Stimulated activated CD4-positive, alpha-beta T cell treated with anti-CD3 and anti-CD28 coated beads, Interleukin-2, amount 100 ng/mL, for 24 hours (primary cell): ENCODE measurements at regions not wholly inside any gene's neighbourhood (a gene's known extent, or its start where the extent isn't known, plus 50 kb on each side); places are given as distances from the start of the nearest gene placed in this dataset.
A peak's percentile ranks its signal among the peaks of the same experiment; 100 is the strongest.

Experiments used
- DNase-seq, 2 donors: peaks; one replicate each; pipeline ENCODE4 v3.0.0-alpha.2; 2020

- peak in 1 of 2 donors; percentile 1 for DNase-seq
These were observed 165.7 kb upstream of the RTL1 start for GRCh38 chr14:101069228-101069549.

DNA sequence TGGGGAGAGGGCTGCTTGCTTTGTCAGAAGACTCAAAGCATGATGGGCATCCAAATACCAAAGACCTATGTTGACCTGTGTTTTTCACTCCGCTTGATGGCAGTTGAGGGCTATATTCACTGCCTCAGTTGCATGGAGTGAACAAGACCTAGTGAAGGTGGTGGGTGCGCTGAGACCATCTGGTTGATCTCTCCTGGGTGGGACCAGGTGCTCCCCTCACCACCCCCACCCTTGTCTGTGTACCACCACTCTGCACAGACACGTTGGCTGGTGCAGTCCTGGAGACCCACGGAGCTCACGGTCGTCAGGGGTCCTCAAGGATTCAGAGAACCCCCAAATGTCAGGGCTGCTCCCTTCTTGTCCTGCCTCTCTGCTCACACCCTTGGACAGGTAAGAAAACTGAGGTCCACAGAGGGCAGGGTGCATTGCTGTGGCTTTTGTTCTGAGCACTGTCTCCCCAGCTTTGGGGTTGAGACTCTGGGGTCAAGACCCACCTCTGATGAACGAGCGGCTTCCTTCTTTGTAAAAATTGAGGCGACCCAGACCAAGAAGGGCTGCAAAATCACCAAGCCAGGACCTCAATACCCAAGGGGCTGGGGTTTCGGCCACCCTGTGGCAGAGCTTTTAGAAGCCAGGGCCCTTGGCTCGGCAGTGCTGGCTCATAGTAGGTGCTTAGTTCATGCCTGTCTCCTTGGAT, 166.3 kb upstream of the RTL1 start:
- peak in 1 of 2 donors; percentile 7 for DNase-seq

DNA sequence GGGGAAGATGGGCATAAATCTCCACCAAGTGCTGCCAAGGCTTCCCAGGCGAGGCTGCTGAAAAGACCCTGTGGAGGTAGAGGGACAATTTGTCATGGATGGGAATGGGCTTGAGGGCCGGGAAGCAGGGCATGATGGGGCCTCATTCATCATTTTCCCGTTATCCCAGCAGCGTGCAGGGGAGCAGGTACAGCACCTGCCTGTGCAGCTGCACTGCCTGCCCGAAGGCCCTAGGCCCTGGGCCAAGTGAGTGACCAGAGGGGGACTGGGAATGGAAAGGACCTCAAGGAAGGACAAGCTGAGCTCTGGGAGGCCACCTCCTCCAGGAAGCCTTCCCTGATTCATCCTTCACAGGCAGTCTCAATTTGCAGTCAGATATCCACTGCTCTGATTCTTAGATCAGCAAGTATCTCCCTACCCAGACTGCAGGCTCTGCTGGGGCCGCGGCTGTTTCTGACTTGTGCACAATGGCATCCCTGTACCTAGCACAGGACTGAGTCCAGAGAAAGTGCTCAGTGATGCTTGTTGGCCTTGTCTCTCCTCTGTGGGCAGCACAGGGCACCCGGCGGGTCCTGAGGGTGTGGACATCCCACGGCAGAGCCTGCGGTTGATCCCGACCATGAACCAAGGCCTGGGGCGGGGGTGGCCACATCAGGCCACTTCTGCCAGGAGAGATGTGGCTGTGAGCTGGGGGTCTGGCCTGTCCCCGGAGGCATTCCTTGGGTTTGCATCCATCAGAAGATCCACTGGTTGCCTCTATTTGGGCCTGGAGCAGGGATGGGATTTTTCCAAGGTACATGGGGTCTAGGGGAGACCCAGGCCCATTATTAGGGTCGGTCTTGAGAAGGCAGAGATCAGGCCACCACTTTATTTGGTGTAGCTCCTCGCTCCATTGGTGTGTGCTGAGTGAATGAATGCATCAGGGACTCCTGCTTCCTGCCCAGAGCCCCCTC, 167.3 kb upstream of the RTL1 start:
- peak in 1 of 2 donors; percentile 9 for DNase-seq

DNA sequence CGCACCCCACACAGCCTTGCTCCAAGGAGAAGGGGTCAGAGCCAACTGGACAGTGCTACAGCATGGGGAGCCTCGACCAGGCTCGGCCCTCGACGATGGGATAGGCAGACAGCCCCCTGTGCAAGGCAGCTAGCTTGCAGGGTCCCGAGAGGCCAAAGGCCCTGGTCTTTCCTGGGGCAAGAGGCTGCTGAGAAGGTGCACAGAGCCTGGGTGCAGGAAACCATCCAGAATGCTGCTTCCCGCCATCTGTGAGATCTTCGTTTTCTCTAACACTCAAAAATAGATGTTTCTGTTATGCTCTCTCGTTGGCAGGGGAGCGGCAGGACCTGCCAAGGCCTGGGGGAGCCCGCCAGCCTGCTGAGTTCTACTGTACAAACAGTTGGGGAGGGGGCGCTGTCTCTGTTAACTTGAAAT, 168.0 kb upstream of the RTL1 start:
- DNase-seq: peak in 1 of 2 donors; percentile 5

DNA sequence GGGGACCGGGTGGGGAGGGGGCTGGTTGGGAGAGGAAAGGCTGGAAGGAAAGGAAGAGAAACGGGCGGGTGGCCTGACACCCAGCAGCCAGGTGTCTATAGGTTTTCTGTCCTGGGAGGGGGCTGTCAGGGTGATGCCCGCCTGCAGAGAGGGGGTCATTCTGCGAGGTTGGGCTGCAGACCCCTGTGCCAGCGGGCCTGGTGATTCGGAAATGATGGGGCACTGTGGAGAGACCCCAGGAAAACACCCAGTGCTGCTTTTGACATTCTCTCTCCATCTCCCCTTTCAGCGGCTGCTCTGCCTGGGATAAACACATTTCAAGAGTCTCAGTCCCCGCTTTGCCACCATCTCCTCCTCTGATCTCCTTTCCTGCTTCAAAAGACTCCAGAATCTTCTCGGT, 168.5 kb upstream of the RTL1 start:
- no peak for DNase-seq

DNA sequence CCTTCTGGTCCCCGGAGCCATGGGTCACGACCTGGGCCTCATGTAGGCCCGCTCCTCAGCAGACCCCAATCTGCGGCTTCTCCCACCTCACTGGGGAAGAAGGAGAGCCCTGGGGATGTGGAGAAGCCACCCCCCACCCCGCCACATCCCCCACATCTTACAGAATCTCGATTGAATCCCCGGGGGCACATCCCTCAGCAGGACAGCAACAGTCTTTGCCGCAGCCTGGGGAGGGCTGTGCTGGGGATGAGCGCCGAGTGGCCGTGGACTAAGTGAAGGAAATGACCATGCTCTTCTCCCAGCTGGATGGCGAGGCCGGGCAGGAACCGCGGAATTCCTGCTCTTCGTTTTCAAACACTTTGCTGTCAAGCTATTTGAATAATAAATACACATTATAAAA, 169.0 kb upstream of the RTL1 start:
- no peak for DNase-seq

DNA sequence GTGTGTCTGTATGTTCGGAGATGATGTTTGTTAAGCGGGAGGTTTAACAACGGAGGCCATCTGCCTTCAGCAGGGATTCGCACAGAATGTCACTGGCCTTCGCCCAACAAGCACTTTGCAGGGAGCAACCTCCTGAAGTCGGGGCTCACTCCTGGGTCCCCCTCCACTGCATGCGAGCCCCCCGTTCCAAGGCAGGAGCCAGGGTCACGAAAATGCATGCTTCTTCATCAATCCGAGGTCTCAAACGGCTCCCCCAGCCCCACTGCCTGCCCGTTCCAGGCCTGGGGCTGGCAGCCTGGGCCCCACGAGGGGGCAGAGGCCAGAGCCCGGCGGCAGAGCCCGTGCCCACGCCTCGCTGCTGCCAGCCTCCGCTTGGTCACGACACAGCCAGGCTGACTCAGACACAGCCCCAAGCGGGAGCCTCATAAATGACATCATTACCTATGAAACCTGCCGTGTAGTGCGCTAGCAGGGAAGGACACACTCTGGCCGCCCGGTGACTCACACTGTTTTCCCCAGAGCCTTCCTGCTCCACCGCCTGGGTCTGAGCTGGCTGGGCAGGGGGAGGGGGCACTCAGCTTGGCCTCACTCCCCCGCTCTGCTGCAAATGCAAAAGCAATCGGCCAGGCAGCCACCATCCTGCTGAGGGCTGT, 169.5 kb upstream of the RTL1 start:
- DNase-seq: peak in 1 of 2 donors; percentile 12

GRCh38 chr14:101073598-101073965, 170.1 kb upstream of the RTL1 start:
- DNase-seq: no peak

GRCh38 chr14:101074196-101075024, 170.9 kb upstream of the RTL1 start:
- no peak for DNase-seq

GRCh38 chr14:101075025-101075800, 171.7 kb upstream of the RTL1 start:
- DNase-seq: no peak

DNA sequence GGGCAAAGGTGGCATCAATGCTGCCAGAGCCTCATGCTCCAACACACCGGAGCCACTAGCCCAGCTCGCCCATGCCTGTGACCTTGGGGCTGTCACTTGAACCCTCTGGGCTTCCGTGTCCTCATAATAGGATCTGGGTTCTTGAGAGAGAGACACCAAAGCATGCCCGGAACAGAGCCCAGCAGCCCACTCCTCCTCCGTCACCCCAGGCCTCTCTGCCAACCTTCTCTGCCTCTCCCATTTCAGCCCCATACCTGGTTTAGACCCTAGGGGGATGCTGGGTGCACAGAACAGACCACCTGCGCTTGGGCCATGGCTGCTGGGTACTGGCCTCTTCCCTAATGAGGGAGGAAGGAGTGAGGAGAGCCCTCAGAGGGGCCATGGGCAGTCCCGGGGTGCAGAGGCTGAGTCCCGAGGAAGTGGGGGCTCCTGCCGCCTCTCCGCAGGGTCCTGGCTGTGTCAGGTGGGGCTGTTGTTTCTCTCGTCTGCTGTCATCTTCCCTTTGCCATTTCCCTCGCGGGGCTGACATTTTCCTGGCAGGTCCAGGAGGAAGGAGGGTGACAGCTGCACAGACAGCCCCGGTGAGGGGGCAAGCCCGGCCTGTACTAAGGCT, 172.4 kb upstream of the RTL1 start:
- no peak for DNase-seq

DNA sequence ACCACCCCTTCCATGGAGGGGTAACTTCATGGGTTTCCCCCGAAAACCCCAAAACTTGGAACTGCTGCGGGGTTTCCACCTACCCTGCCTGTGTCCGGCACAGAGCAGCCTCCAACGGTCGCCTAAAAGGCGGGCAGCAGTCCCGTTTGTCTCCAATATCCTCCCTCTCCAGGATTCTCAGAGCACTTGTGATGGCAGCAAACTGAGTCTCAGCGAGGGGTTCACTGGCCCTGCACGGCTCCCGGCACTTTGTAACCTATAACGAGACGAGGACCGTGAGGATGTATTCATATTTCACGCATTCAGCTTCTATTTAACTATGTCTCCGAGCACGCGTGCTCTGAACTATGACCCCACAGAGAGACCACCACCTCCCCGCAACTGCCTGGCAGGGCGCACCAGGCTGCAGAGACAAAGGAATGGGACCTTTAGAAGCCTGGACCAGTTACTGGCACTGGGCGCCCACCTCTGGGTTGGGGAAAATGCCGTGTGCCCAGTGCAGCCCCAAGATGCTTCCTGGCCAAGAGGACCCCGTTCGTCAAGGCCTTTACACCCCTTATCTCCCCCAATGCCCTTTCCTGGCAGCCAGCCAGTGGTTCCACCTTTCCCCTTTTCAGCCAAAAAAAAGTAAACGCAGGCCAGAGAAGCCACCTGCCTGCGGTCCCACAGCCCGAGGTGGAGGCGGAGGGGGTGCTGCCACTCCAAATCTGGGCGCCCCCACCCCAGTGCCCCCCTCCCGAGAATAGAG, 173.1 kb upstream of the RTL1 start:
- DNase-seq: no peak

GRCh38 chr14:101077481-101078074, 174.1 kb upstream of the RTL1 start:
- peak in 1 of 2 donors; percentile 13 for DNase-seq

GRCh38 chr14:101078170-101078891, 174.8 kb upstream of the RTL1 start:
- no peak for DNase-seq

DNA sequence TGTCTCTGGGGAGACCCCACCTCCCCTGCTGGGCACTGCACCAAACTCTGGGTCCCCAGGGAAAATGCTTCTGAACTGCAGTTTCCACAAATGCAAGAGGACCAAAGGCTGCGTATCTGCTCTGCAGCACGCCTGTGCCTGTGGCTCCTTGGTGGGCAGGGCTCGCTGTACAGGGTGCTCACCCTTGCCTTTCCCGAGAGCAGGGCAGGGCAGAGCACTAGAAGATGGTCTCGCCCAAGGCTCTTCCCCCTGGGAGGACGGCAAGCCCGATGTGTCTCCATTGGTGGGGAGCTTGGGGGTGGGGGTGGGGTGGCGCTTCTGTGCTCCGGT, 175.3 kb upstream of the RTL1 start:
- no peak for DNase-seq

- DNase-seq: no peak
These were observed 177.5 kb upstream of the RTL1 start for GRCh38 chr14:101080922-101081593.

- DNase-seq: peak in 1 of 2 donors; percentile 12
These were observed 178.5 kb upstream of the RTL1 start for GRCh38 chr14:101082036-101082435.

- DNase-seq: peak in 1 of 2 donors; percentile 11
These were observed 179.2 kb upstream of the RTL1 start for GRCh38 chr14:101082436-101083384.
